Cardiac fibroblast (primary cell): ENCODE measurements at regions not wholly inside any gene's neighbourhood (a gene's known extent, or its start where the extent isn't known, plus 50 kb on each side); places are given as distances from the start of the nearest gene placed in this dataset.
"Not testable (repeated sequence)": the region's sequence is repeated elsewhere in the genome, so short reads cannot be mapped to it uniquely, and the experiment has no call there.

Experiments
- DNase-seq, 2 donors: peaks; one replicate each; pipeline versions ENCODE4 v3.0.0 to v3.0.0-alpha.2; 2010; ENCODE audit warnings: low read depth in 2 of 2
- H3K4me3 ChIP-seq, 2 donors: replicated peaks in 1 of 2; 1 replicate in 1 of 2; 2 replicates in 1 of 2; pipeline ENCODE4 v1.5.1; 2011; ENCODE audit warnings: low read depth in 2 of 2, low read length in 2 of 2, mild to moderate bottlenecking in 2 of 2, moderate library complexity in 1 of 2
- CTCF ChIP-seq: IDR thresholded peaks from one replicate; pipeline ENCODE4 v1.5.1; 2011; ENCODE audit warnings: low read depth, mild to moderate bottlenecking, low read length, inconsistent platforms

GRCh38 chr2:196520605-196521004 lies 118.9 kb upstream of the CCDC150 start:
- no peak overlapping the region for H3K4me3 ChIP-seq
- DNase-seq, result no peak
- no peak for TF ChIP-seq CTCF

GRCh38 chr2:196526981-196527725 lies 112.4 kb upstream of the CCDC150 start:
- not testable (repeated sequence) for DNase-seq, H3K4me3 ChIP-seq

- H3K4me3 ChIP-seq, result no peak overlapping the region
- no peak for TF ChIP-seq CTCF
- DNase-seq, result peak in 1 of 2 donors; percentile 28
Measured at GRCh38 chr2:196528486-196529223, 110.9 kb upstream of the CCDC150 start.

- no peak for DNase-seq
- no peak for TF ChIP-seq CTCF
- no peak overlapping the region for H3K4me3 ChIP-seq
Measured at GRCh38 chr2:196530910-196531309, 108.6 kb upstream of the CCDC150 start.

- no peak overlapping the region for H3K4me3 ChIP-seq
- no peak for DNase-seq
- TF ChIP-seq CTCF, result no peak
Measured at GRCh38 chr2:196533772-196534397, 105.6 kb upstream of the CCDC150 start.

- no peak for DNase-seq
- TF ChIP-seq CTCF, result no peak
- H3K4me3 ChIP-seq, result no peak overlapping the region
Measured at GRCh38 chr2:196534495-196534894, 105.0 kb upstream of the CCDC150 start.

GRCh38 chr2:196535061-196535460 lies 104.5 kb upstream of the CCDC150 start:
- no peak for TF ChIP-seq CTCF
- H3K4me3 ChIP-seq, result no peak overlapping the region

More at GRCh38 chr2:196535061-196535460, 104.5 kb upstream of the CCDC150 start:
- no peak for DNase-seq
